ENCODE measurements at regions not wholly inside any gene's neighbourhood (a gene's known extent, or its start where the extent isn't known, plus 50 kb on each side); places are given as distances from the start of the nearest gene placed in this dataset.

DNA sequence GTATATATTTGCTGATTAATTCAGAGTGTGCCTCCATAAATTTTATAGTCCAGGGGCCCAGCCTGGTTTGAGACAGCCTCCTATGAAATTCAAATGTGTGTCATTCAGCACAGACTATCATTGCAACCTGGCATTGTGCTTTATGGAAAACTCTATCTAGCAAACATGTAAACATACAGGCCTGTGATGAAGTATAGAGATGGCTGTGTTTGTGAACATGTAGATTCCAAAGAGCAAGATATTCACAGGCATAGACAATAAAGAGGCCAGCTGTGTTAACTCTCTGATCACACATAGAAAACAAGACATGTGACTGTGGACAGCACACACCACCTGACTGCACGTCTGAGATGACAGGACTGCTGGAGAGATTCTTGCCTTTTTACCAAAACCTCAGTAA is 297.9 kb downstream of the EN1 start:
- H3K9ac ChIP-seq (ENCODE audit: low read length): no peak overlapping the region
- H3K9me3 ChIP-seq (ENCODE audit: low read length): no peaks in the 10 kb centered on the region
- no peak overlapping the region for H2AFZ ChIP-seq (ENCODE audit: low read depth, low read length)
- no peaks in the 10 kb centered on the region for H3K27me3 ChIP-seq (ENCODE audit: insufficient read depth, low read depth, low read length)
- H3F3A ChIP-seq (ENCODE audit: insufficient read depth, low read length, poor library complexity, severe bottlenecking): no peaks in the 10 kb centered on the region
- TF ChIP-seq REST (IDR thresholded peaks at IDR 0.05; ENCODE audit: borderline replicate concordance) (no peak), EZH2 (IDR thresholded peaks at IDR 0.05; ENCODE audit: borderline replicate concordance, insufficient read depth, low read length, poor library complexity, severe bottlenecking) (no peak), SMC3 (conservative IDR thresholded peaks at IDR 0.05; ENCODE audit: poor library complexity) (no peak), EP300 (conservative IDR thresholded peaks at IDR 0.05; ENCODE audit: poor library complexity, severe bottlenecking) (no peak), POLR2AphosphoS5 (IDR thresholded peaks at IDR 0.05) (no peak), RAD21 (conservative IDR thresholded peaks at IDR 0.05) (no peak)
- H3K27ac ChIP-seq (ENCODE audit: low read length): no peak overlapping the region
- no peaks in the 10 kb centered on the region for H3K79me2 ChIP-seq (replicated peaks; ENCODE audit: insufficient read depth, low read length)
- H3K9me2 ChIP-seq (ENCODE audit: insufficient read depth, low read length): no peaks in the 10 kb centered on the region
- H3K4me3 ChIP-seq (ENCODE audit: low read length): no peak overlapping the region
- H4K20me1 ChIP-seq (ENCODE audit: insufficient read depth): no peaks in the 10 kb centered on the region
- H3K4me2 ChIP-seq (ENCODE audit: low read length): no peak overlapping the region
- no peaks in the 10 kb centered on the region for H3K36me3 ChIP-seq (ENCODE audit: insufficient read depth, low read length)

- H3K9ac ChIP-seq (ENCODE audit: low read length): no peak overlapping the region
- H3K9me2 ChIP-seq (ENCODE audit: insufficient read depth, low read length): no peaks in the 10 kb centered on the region
- H3F3A ChIP-seq (ENCODE audit: insufficient read depth, low read length, poor library complexity, severe bottlenecking): no peaks in the 10 kb centered on the region
- H3K36me3 ChIP-seq (ENCODE audit: insufficient read depth, low read length): no peaks in the 10 kb centered on the region
- no peak overlapping the region for H2AFZ ChIP-seq (ENCODE audit: low read depth, low read length)
- H4K20me1 ChIP-seq (ENCODE audit: insufficient read depth): no peaks in the 10 kb centered on the region
- no peak overlapping the region for H3K27ac ChIP-seq (ENCODE audit: low read length)
- H3K4me3 ChIP-seq (ENCODE audit: low read length): no peak overlapping the region
- no peaks in the 10 kb centered on the region for H3K27me3 ChIP-seq (ENCODE audit: insufficient read depth, low read depth, low read length)
- no peak for TF ChIP-seq EZH2 (IDR thresholded peaks at IDR 0.05; ENCODE audit: borderline replicate concordance, insufficient read depth, low read length, poor library complexity, severe bottlenecking)
- TF ChIP-seq, protein P1, sequence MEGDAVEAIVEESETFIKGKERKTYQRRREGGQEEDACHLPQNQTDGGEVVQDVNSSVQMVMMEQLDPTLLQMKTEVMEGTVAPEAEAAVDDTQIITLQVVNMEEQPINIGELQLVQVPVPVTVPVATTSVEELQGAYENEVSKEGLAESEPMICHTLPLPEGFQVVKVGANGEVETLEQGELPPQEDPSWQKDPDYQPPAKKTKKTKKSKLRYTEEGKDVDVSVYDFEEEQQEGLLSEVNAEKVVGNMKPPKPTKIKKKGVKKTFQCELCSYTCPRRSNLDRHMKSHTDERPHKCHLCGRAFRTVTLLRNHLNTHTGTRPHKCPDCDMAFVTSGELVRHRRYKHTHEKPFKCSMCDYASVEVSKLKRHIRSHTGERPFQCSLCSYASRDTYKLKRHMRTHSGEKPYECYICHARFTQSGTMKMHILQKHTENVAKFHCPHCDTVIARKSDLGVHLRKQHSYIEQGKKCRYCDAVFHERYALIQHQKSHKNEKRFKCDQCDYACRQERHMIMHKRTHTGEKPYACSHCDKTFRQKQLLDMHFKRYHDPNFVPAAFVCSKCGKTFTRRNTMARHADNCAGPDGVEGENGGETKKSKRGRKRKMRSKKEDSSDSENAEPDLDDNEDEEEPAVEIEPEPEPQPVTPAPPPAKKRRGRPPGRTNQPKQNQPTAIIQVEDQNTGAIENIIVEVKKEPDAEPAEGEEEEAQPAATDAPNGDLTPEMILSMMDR (IDR thresholded peaks at IDR 0.05; ENCODE audit: poor library complexity, severe bottlenecking): no peak
- H3K79me2 ChIP-seq (replicated peaks; ENCODE audit: insufficient read depth, low read length): no peaks in the 10 kb centered on the region
- no peak overlapping the region for H3K4me2 ChIP-seq (ENCODE audit: low read length)
- no peaks in the 10 kb centered on the region for H3K9me3 ChIP-seq (ENCODE audit: low read length)
These were observed 298.5 kb downstream of the EN1 start for GRCh38 chr2:118548880-118549488.

GRCh38 chr2:118539290-118539689 is 308.2 kb downstream of the EN1 start:
- Histone ChIP-seq H3K4me2 (ENCODE audit: low read length) (no peak overlapping the region), H3K79me2 (replicated peaks; ENCODE audit: insufficient read depth, low read length) (no peaks in the 10 kb centered on the region), H3K4me3 (ENCODE audit: low read length) (no peak overlapping the region), H3K9ac (ENCODE audit: low read length) (no peak overlapping the region), H4K20me1 (ENCODE audit: insufficient read depth) (no peaks in the 10 kb centered on the region), H3F3A (ENCODE audit: insufficient read depth, low read length, poor library complexity, severe bottlenecking) (no peaks in the 10 kb centered on the region), H3K36me3 (ENCODE audit: insufficient read depth, low read length) (no peaks in the 10 kb centered on the region), H3K9me2 (ENCODE audit: insufficient read depth, low read length) (no peaks in the 10 kb centered on the region), H3K27ac (ENCODE audit: low read length) (no peak overlapping the region), H3K9me3 (ENCODE audit: low read length) (no peaks in the 10 kb centered on the region), H3K27me3 (ENCODE audit: insufficient read depth, low read depth, low read length) (peaks cover 4% of the 10 kb centered on the region), H2AFZ (ENCODE audit: low read depth, low read length) (no peak overlapping the region)
- TF ChIP-seq EP300 (conservative IDR thresholded peaks at IDR 0.05; ENCODE audit: poor library complexity, severe bottlenecking): no peak
